NOMO-1 treated with DMSO at 0.1 percent for 48 hours (cell line): ENCODE measurements at regions not wholly inside any gene's neighbourhood (a gene's known extent, or its start where the extent isn't known, plus 50 kb on each side); places are given as distances from the start of the nearest gene placed in this dataset.

ENCODE experiments used
- DNase-seq: peaks from one replicate; lab custom pipeline; 2025; ENCODE audit not compliant: unreplicated experiment; lab: John Stamatoyannopoulos, UW

DNA sequence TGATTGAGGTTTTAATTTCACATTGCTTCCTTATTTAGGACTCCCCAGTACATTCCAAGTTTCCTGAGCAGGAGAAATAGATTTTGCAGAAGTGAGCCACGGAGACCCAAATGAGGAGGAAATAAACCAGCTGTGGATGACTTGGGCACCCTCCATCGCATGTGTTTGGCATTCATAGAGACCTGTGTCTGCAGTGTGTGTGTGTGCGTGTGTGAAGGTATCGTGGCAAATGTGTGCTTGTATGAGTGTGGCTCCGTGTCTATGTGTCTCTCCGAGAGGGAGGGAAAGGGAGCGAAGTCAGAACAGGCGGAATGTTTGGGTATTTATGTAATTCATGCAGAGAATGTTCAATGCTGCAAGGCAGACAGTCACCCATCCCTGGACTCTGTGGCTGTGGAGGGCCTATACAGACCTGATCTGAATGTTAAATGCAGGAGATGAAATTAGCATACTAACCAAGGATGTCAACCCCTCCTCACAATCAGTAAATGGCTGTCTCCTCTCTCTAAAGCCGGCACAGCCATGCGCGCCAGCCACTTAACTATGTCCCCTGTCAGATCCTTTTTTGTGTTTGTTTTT lies 186.0 kb upstream of the ZFHX3 start:
- DNase-seq, result no peak

- DNase-seq, result no peak
Observed at GRCh38 chr16:73233329-73233765, 185.4 kb upstream of the ZFHX3 start.

- DNase-seq, result no peak
Observed at GRCh38 chr16:73232555-73233328, 184.8 kb upstream of the ZFHX3 start.

- DNase-seq, result no peak
Observed at GRCh38 chr16:73231944-73232554, 184.1 kb upstream of the ZFHX3 start.

GRCh38 chr16:73231379-73231778 lies 183.5 kb upstream of the ZFHX3 start:
- DNase-seq, result no peak

DNA sequence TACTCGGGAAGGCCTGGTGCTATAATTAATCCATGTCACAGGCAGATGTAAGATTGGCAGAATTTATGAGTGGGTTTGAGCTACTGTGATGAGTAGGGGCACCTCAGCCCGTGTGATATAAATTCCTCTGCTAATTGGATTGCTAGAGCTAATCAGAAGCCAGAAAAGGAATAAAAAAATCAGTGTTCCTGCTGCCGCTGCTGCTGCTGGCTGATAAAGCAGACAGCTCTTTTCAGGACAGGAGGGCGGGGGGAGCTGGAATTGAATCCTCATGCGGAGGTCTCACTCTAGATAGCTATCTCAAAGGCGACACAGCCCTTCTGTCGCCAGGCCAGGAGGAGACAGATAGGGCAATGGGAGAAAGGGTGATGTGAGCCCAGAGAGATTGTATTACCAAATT lies 182.7 kb upstream of the ZFHX3 start:
- no peak for DNase-seq

GRCh38 chr16:73228649-73229048 lies 180.7 kb upstream of the ZFHX3 start:
- DNase-seq, result no peak

DNA sequence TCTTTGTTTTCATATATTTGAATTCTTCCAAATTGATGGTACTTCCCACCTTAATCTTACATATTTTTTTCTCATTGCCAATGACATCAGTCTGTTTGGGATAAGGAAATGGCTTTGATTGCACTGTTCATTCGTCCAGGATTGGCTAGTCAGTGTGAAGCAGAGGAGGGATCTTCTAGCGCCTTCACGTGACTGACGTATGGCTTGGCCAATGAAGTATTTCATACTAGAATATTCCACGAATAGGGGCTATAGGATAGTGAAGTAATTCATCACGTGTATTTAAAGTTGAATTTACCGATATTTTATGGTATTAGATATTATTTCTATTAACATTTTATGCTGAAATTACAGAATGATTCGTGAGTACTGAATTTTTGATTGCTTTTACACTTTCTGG lies 178.7 kb upstream of the ZFHX3 start:
- DNase-seq, result no peak

- DNase-seq, result no peak
Observed at GRCh38 chr16:73225983-73226382, 178.1 kb upstream of the ZFHX3 start.

- DNase-seq, result no peak
Observed at GRCh38 chr16:73220836-73221235, 172.9 kb upstream of the ZFHX3 start.

DNA sequence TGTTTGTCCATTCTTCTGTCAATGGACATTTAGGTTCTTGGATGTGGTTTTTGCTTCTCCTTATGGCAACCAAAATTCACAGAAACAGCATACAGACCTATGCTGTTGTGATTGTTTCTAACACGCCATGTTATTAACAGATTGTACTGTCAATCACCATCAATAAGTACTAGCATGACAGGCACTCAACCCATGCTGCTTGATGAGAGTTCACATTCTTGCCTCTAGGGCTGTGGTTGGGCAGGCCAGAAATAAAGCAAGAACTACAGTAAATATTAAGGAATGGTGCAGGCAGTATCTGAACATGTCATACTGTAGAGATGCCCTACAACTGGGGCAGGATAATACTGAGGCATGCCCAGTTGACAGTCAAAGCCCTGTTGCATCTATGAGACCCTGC lies 171.2 kb upstream of the ZFHX3 start:
- no peak for DNase-seq

GRCh38 chr16:73217654-73218053 lies 169.7 kb upstream of the ZFHX3 start:
- no peak for DNase-seq

- no peak for DNase-seq
Observed at GRCh38 chr16:73216932-73217331, 169.0 kb upstream of the ZFHX3 start.

GRCh38 chr16:73215678-73216377 lies 167.9 kb upstream of the ZFHX3 start:
- no peak for DNase-seq

- DNase-seq, result no peak
Observed at GRCh38 chr16:73214825-73215677, 167.1 kb upstream of the ZFHX3 start.

DNA sequence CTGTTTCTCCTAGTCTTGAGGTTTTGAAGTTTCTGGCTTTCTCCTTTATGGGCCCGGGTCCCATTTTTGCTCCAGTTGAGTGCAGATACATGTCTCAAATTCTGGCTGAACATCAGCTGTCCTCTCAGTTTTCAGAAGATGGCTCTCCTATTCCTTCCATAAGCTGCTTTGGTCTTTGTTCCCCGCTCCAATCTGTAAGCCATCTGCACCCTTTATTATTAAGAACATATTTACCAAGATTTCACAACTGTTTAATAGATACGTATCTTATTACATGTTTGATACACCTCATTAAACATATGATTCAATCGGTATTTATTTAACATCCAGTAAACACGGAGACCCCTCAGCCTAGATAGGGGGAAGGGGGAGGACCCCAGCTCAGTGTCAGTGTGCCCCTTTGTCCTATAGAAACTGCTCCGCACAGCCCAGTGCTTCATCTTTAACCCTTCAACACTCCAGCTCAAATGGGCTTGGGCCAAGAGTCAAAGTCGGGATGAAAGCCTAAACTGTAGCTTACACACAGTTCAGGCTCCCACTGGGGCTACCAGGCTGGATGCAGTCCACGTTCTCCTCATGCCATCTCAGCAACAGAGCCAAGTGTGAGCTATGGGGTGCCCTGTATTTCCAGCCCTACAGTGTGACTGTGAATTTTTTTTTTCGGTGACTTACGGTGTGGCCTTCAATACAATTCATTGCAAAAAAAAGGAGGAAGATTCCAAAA lies 166.0 kb upstream of the ZFHX3 start:
- no peak for DNase-seq

DNA sequence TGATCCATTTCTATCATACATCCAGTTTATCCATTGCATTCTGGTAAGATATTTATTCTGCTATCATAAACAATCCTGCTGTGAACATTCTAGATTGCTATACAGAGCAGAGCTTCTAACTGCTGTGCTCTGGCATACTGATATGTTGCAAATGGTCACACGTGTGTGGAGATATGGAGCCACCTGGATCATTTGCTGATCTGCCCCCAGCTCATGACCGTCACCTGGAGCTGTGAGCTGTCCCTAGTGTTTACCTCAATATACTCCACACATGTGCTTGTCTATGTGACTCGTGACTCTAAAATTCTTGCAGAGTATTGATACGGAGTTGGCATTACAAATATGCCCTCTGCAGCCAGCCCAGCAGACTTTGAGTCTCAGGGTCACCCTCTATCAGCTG lies 164.5 kb upstream of the ZFHX3 start:
- no peak for DNase-seq

- no peak for DNase-seq
Observed at GRCh38 chr16:73210686-73211085, 162.8 kb upstream of the ZFHX3 start.

GRCh38 chr16:73210084-73210483 lies 162.2 kb upstream of the ZFHX3 start:
- no peak for DNase-seq

GRCh38 chr16:73209190-73209589 lies 161.3 kb upstream of the ZFHX3 start:
- DNase-seq, result no peak
